Tibial artery (tissue), 4 donors: ENCODE measurements at regions not wholly inside any gene's neighbourhood (a gene's known extent, or its start where the extent isn't known, plus 50 kb on each side); places are given as distances from the start of the nearest gene placed in this dataset.

Source experiments
- DNase-seq, 2 donors: peaks; one replicate each; pipeline ENCODE4 v3.0.0-alpha.2; 2019
- H3K27ac ChIP-seq, 2 donors: fragments of 200-600 bp; sonication (generic) in 1 of 2; 1 replicate in 1 of 2; 2 replicates in 1 of 2; pipeline ENCODE4 v1.5.1; 2018 to 2019; ENCODE audit warnings: mild to moderate bottlenecking in 1 of 2
- H3K27me3 ChIP-seq, 2 donors: fragments of 200-600 bp; sonication (generic) in 1 of 2; one replicate each; pipeline versions ENCODE4 v1.5.1 to v1.6.0; 2016 to 2019
- H3K36me3 ChIP-seq, 3 donors: fragments of 200-600 bp; sonication (generic) in 2 of 3; one replicate each; pipeline ENCODE4 v1.5.1; 2016 to 2019; ENCODE audit warnings: mild to moderate bottlenecking in 2 of 3
- H3K4me1 ChIP-seq, 4 donors: fragments of 200-600 bp; sonication (generic) in 2 of 4; 1 replicate in 3 of 4; 2 replicates in 1 of 4; pipeline ENCODE4 v1.5.1; 2016 to 2019
- H3K4me3 ChIP-seq, 2 donors: fragments of 200-600 bp; sonication (generic) in 1 of 2; 1 replicate in 1 of 2; 2 replicates in 1 of 2; pipeline ENCODE4 v1.5.1; 2018 to 2019; ENCODE audit warnings: mild to moderate bottlenecking in 2 of 2
- H3K9me3 ChIP-seq, 3 donors: fragments of 200-600 bp; sonication (generic) in 1 of 3; one replicate each; pipeline ENCODE4 v1.5.1; 2016 to 2019
- CTCF ChIP-seq, 2 experiments: fragments of 200-600 bp in 1 of 2; fragments of 450-650 bp in 1 of 2; IDR thresholded peaks; one replicate each; pipeline ENCODE4 v1.5.1; 2017 to 2019; ENCODE audit warnings: antibody characterized with exemption in 2 of 2, mild to moderate bottlenecking in 1 of 2, moderate library complexity in 1 of 2
- intact Hi-C: fragments of 100-400 bp; cut with DNase I; formaldehyde crosslinking; loops from one replicate; pipeline ENCODE4 v1.15.0; 2023; ENCODE audit warnings: low total_unique reads

- Histone ChIP-seq H3K4me1 (peaks cover 0 to 6% (median 0%) of the 10 kb centered on the region in 4 donors), H3K27me3 (peaks cover 0 to 2% of the 10 kb centered on the region in 2 donors), H3K4me3 (no peak overlapping the region), H3K9me3 (no peaks in the 10 kb centered on the region), H3K27ac (no peak overlapping the region), H3K36me3 (no peaks in the 10 kb centered on the region)
- TF ChIP-seq CTCF (IDR thresholded peaks at IDR 0.05) = no peak
- DNase-seq = no peak
- intact Hi-C loops = loop anchor here (10.0 kb wide), 1 partner anchor 252 kb away; no protein-coding TSS in a partner anchor
These were observed 222.5 kb upstream of the PMEPA1 start for GRCh38 chr20:57932227-57932864.

- Histone ChIP-seq H3K27me3 (peaks cover 0 to 2% of the 10 kb centered on the region in 2 donors), H3K36me3 (no peaks in the 10 kb centered on the region), H3K4me1 (no peaks in the 10 kb centered on the region), H3K4me3 (no peak overlapping the region), H3K9me3 (peaks cover 0 to 11% (median 0%) of the 10 kb centered on the region in 3 donors), H3K27ac (no peak overlapping the region)
- TF ChIP-seq CTCF (IDR thresholded peaks at IDR 0.05) = no peak
- no peak for DNase-seq
- intact Hi-C loops = loop anchor here (10.0 kb wide), 1 partner anchor 254 kb away; no protein-coding TSS in a partner anchor
These were observed 220.5 kb upstream of the PMEPA1 start for GRCh38 chr20:57930351-57930750.

- intact Hi-C loops = no loop called here
- H3K36me3 ChIP-seq = no peaks in the 10 kb centered on the region
- no peak for DNase-seq
- H3K9me3 ChIP-seq = peaks cover 0 to 11% (median 0%) of the 10 kb centered on the region in 3 donors
- no peak for TF ChIP-seq CTCF (IDR thresholded peaks at IDR 0.05)
- no peak overlapping the region for H3K4me3 ChIP-seq
- H3K27ac ChIP-seq = no peak overlapping the region
- H3K4me1 ChIP-seq = no peaks in the 10 kb centered on the region
- H3K27me3 ChIP-seq = peaks cover 0 to 2% of the 10 kb centered on the region in 2 donors
These were observed 218.6 kb upstream of the PMEPA1 start for GRCh38 chr20:57928181-57928967.

- H3K4me1 ChIP-seq = peaks cover 0 to 2% (median 0%) of the 10 kb centered on the region in 4 donors
- intact Hi-C loops = no loop called here
- peaks cover 0 to 2% of the 10 kb centered on the region in 2 donors for H3K27me3 ChIP-seq
- H3K9me3 ChIP-seq = peaks cover 0 to 11% (median 0%) of the 10 kb centered on the region in 3 donors
- DNase-seq = no peak
- H3K4me3 ChIP-seq = no peak overlapping the region
- no peak overlapping the region for H3K27ac ChIP-seq
- no peaks in the 10 kb centered on the region for H3K36me3 ChIP-seq
- no peak for TF ChIP-seq CTCF (IDR thresholded peaks at IDR 0.05)
These were observed 217.6 kb upstream of the PMEPA1 start for GRCh38 chr20:57927376-57927775.

- H3K4me1 ChIP-seq = peaks cover 0 to 2% (median 0%) of the 10 kb centered on the region in 4 donors
- H3K27ac ChIP-seq = no peak overlapping the region
- no peaks in the 10 kb centered on the region for H3K27me3 ChIP-seq
- intact Hi-C loops = no loop called here
- peaks cover 0 to 11% (median 0%) of the 10 kb centered on the region in 3 donors for H3K9me3 ChIP-seq
- no peak overlapping the region for H3K4me3 ChIP-seq
- TF ChIP-seq CTCF (IDR thresholded peaks at IDR 0.05) = no peak
- no peak for DNase-seq
- no peaks in the 10 kb centered on the region for H3K36me3 ChIP-seq
These were observed 212.9 kb upstream of the PMEPA1 start for GRCh38 chr20:57922706-57923105.
